ENCODE measurements at regions not wholly inside any gene's neighbourhood (a gene's known extent, or its start where the extent isn't known, plus 50 kb on each side); places are given as distances from the start of the nearest gene placed in this dataset.
"Not testable (repeated sequence)": the region's sequence is repeated elsewhere in the genome, so short reads cannot be mapped to it uniquely, and the experiment has no call there.

DNA sequence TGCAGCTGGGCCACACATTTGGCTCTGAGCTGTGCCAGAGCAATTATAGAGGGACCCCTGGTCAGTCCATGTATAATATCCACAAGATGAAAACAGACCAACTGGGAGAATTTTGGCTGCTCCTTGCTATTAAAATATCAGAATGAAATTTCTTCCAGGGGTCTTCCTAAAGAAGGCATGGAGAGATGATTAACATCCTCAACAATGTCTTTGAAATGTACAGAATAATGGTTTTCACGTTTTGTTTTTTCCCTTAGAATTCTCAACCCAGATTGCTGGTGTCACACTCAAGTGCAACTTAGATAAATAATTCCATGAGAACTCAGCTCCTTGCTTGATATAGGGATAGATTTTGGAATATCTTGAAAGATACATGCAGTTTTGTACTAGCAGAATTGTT lies 148.3 kb upstream of the SLC24A2 start:
- no peak for DNase-seq (ENCODE audit: low spot score)

GRCh38 chr9:19936598-19936997 lies 147.8 kb upstream of the SLC24A2 start:
- DNase-seq (ENCODE audit: low spot score) = no peak

DNA sequence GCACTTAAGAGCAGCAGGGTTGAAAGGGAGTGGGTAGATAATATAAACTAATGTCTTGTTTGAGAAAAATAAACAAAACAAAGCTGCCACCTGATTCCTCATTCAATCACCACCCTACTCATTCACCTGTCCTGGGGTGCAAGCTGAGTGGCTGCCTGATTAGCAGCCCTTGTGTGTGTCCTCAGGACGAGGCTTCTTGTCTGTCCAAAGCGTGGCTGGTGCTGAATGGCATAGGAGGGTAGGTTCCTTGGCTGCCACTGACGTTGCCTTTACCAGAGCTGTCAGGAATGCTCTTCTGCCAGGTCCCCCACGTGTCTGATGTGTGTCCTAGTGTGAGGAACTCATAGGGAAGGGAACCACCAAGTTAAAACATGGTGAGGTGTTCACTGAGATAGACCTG lies 146.6 kb upstream of the SLC24A2 start:
- no peak for DNase-seq (ENCODE audit: low spot score)

DNA sequence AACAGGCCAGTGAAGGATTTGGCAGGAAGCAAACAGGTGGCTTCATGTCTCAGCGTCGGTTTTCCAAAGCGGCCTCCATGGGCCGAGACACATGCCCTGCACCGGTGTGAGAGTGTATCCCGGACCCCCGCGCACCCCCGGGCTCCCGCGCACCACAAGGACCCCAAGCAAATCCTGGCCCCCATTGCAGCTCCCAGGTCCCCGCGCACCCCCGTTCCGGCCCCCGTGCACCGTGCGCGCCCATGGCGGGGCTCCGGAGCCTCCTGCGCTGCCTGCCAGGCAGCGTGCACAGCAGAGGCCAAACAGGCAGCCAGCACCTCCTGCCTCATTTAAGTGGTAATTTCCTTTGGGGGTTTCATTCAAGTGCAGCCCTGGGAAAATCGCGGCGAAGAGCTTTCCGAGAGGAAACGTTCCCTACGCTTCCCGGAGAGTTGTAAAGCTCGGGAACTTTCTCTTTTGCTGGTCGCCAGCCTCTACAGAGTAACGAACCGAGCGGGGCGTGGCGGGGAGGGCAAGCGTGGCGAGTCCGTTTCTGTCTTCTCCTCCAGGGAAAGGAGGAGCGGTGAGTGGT lies 145.5 kb upstream of the SLC24A2 start:
- no peak for DNase-seq (ENCODE audit: low spot score)

- no peak for DNase-seq (ENCODE audit: low spot score)
Measured at GRCh38 chr9:19931098-19931890, 142.5 kb upstream of the SLC24A2 start.

DNA sequence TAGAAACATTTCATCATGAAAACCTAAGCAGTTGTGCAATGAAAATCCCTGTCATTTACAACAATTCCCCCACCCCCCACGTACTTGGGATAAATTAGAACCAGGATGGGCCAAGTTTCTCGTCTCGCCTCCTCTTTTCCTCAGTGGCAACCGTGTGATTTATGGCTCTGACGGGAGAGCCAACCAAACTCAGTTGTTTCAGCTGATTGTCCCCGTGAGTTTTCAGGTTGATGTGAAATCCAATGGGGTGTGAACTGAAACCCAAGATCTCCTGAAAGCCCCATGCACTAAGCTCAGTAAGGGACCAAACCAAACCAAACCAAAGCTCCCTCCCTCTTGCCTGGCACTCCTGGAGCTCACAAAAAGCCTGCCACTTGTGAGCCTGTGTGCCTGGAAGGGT lies 138.7 kb upstream of the SLC24A2 start:
- DNase-seq (ENCODE audit: low spot score) = no peak

- no peak for DNase-seq (ENCODE audit: low spot score)
Measured at GRCh38 chr9:19926774-19927173, 137.9 kb upstream of the SLC24A2 start.

DNA sequence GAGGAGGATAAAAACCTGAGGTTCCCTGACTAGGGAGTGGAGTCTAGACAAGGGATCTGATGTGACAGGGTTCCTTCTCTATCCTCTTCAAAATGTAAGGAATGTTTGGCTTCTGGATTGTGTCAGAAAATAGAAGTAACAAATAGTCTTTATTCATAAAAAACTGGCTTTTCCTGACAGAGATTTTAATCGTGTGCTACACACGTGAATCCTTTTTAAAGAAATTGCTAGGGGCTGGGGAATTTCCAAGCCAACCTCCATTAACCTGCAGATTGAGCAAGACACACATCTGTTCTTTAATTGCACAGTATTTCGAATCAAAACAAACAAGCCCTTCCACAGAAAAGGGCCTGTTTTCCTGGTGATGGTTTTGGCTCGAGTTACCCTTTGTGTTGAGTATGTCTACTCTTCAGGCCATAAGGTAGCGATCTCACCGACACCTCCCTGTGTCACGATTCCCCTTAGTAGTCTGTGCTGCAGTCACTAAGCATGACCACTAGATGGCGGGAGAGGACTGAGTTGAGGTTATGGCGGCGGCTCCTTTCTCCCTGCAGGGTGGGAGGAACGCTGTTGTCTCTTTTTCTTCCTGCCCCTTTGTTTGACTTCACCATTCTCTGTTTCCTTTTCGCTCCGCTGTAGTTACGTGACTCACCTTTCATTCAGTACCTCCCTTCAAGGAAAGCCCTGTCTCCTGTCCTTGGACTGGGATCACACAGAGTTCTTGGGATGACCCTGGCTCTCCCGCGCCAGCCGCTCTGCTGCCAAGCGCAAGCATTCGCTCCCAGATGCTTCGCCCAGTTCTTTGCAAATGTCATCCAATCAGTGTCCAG lies 137.1 kb upstream of the SLC24A2 start:
- DNase-seq (ENCODE audit: low spot score) = peak; percentile 70

GRCh38 chr9:19924080-19924479 lies 135.2 kb upstream of the SLC24A2 start:
- DNase-seq (ENCODE audit: low spot score) = no peak

- peak; percentile 72 for DNase-seq (ENCODE audit: low spot score)
Measured at GRCh38 chr9:19922476-19923118, 133.8 kb upstream of the SLC24A2 start.

DNA sequence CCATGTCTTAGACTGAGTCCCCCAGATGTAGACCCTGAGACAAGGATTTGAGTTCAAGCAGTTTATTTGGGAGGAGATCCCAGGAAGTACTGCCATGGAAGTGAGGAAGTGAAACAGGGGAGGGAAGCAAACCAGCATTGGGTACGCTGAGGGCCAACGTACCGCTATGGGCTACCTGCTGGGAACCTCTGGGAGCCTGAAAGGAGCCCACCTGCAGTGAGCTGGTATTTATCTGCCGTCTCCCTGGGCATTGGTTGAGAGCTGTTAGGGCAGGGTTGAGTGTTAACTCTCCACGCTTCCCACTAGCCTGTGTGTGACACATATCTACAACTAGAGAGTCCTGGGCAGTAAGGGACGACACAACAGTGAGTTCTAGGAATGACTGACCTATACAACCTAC lies 131.6 kb upstream of the SLC24A2 start:
- no peak for DNase-seq (ENCODE audit: low spot score)

- no peak for DNase-seq (ENCODE audit: low spot score)
Measured at GRCh38 chr9:19918630-19919029, 129.8 kb upstream of the SLC24A2 start.

DNA sequence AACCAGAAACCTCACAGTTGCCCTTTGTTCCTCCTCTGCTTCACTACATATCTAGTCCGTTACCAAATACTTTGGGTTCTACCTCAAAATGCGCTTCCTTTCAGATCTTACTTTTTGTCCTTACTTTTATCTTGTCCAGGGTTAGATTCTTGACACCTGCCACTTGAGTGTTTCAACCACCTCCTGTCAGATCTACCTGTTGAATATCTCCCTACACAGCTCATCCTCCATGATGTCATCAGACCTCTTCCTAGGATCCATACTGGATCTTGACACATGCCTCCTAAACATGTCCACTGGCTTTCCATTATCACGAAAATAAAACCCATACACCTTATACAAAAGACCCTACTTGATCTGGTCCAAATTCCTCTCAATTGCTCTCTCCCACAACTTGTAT lies 125.2 kb upstream of the SLC24A2 start:
- DNase-seq (ENCODE audit: low spot score) = no peak

DNA sequence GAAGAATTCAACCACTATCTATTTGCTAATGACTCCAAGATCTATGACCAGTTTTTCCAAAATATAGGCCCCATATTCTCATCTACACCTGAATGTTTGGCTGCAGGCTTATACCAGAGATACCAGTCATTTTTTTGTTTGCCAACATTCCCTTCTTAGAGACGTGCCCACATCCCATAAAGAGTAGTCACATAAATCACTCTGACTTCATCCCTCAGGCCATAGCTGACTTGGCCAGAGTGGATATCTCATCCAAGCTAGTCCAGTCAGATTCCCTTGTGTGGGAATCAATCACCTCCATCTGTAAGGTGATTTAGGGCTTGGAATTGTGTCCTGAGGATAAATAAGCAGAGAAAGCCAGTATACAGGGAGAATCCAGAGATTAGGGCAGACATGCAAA lies 124.3 kb upstream of the SLC24A2 start:
- no peak for DNase-seq (ENCODE audit: low spot score)

- no peak for DNase-seq (ENCODE audit: low spot score)
Measured at GRCh38 chr9:19903076-19903475, 114.2 kb upstream of the SLC24A2 start.

- no peak for DNase-seq (ENCODE audit: low spot score)
Measured at GRCh38 chr9:19901586-19901985, 112.7 kb upstream of the SLC24A2 start.

- no peak for DNase-seq (ENCODE audit: low spot score)
Measured at GRCh38 chr9:19896161-19896560, 107.3 kb upstream of the SLC24A2 start.

GRCh38 chr9:19895578-19895977 lies 106.7 kb upstream of the SLC24A2 start:
- DNase-seq (ENCODE audit: low spot score) = not testable (repeated sequence)

- DNase-seq (ENCODE audit: low spot score) = no peak
Measured at GRCh38 chr9:19895006-19895405, 106.2 kb upstream of the SLC24A2 start.

GRCh38 chr9:19885608-19886007 lies 96.8 kb upstream of the SLC24A2 start:
- DNase-seq (ENCODE audit: low spot score) = no peak

- DNase-seq (ENCODE audit: low spot score) = no peak
Measured at GRCh38 chr9:19879062-19879461, 90.2 kb upstream of the SLC24A2 start.

GRCh38 chr9:19876569-19877316 lies 87.9 kb upstream of the SLC24A2 start:
- DNase-seq (ENCODE audit: low spot score) = no peak
